Activated CD8-positive, alpha-beta memory T cell treated with anti-CD3 and anti-CD28 coated beads, Interleukin-2, amount 50 U/mL, for 4 hours (primary cell): ENCODE measurements at regions not wholly inside any gene's neighbourhood (a gene's known extent, or its start where the extent isn't known, plus 50 kb on each side); places are given as distances from the start of the nearest gene placed in this dataset.
"Not testable (repeated sequence)": the region's sequence is repeated elsewhere in the genome, so short reads cannot be mapped to it uniquely, and the experiment has no call there.

Experiments used
- DNase-seq: peaks from one replicate; pipeline ENCODE4 v3.0.0-alpha.2; 2020

DNA sequence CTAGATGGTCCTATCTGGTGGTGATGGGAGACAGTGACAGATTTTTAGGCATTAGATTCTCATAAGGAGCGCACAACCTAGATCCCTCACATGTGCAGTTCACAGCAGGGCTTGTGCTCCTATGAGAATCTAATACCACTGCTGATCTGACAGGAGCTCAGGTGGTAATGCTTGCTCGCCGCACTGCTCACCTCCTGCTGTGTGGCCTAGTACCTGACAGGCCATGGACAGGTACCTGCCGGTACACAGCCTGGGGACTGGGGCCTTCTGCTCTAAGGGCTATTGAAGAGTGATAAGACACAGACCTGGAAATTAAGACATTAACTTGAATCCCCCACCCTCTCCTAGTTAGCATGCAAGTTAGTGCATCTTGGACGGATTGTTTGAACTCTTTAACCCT, 64.4 kb downstream of the KLRB1 start:
- DNase-seq, result not testable (repeated sequence)

DNA sequence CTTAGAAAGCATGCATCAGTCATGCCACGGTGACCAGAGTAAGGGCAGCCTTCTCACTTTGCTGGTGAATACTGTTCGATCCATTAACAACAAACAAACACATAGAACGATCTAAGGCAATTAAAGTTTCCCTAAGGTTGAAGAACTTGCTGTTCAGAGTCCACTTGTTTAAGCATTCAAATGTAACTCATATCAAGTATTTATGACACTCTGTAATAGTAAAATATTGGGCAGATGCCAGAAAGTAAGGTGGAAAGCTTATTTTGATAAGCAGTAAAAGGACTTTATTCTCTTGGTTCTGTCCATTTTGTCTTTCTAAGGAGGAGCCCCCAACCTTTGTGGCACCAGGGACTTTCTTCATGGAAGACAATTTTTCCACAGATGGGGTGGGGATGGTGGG, 64.9 kb downstream of the KLRB1 start:
- not testable (repeated sequence) for DNase-seq

DNA sequence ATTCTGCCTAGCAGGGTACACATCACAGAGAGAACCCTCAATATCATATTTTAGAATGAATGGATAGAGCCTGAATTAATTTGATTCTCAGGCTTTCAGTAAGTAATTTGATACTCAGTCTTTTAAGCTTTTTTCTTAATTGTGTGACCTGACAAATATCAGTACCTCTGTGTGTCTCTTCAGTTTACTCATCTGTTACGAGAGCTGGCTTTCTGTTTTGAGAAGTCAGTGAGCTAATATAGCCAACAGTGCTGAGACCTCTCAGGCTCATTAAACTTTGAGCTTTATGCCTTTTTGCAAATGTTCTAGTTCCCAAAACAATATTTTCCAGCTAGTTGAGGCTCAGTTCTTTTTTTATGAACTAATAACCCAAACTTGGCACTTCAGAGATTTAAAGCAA, 91.8 kb downstream of the KLRB1 start:
- DNase-seq, result not testable (repeated sequence)

DNA sequence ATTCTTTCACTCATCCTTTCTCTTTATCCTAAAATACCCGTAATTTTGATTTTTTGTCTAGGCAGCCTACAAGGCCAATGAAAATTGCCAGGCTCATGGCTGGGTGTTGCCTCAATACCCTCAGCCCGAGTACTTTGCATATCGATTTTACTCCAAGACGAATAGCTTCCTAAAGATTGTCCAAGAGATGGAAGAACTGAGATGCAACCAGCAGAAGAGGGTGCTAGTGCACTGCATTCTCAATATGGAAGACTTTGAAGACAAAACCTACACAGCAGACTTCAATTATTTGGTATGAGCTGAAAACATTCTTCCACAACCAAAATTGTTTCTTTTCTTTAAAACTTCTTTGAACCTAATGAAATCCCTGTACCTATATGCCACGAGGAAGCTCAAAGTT, 95.0 kb downstream of the KLRB1 start:
- DNase-seq, result not testable (repeated sequence)

DNA sequence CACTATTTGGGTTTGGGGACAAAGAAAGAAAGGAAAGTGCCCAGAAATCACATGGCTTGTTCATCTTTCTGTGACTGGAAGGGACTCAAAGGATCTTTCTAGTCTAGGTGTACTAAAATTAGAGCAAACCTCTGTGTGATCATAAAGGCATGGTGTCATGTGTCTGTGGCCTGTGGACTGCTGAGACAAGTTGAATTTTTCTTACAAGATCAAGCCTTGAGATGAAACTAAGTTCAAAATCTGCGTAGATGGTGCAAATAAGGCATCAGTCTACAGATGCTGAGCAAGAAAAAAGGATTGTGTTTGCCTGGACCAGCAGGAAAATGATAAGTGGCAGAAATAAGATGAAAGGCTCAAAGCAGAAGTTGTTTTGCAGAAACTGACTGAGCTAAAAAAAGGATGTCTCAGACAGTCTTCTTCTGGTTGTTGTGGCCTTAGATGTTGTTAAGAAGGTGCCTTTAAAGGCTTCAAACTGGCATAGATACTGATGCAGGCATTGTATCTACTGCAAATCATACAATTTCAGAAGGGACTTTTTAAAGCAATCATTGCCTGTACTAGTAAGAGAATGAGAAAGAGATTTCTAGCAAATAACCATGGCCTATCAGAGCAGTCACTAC, 97.2 kb downstream of the KLRB1 start:
- not testable (repeated sequence) for DNase-seq

DNA sequence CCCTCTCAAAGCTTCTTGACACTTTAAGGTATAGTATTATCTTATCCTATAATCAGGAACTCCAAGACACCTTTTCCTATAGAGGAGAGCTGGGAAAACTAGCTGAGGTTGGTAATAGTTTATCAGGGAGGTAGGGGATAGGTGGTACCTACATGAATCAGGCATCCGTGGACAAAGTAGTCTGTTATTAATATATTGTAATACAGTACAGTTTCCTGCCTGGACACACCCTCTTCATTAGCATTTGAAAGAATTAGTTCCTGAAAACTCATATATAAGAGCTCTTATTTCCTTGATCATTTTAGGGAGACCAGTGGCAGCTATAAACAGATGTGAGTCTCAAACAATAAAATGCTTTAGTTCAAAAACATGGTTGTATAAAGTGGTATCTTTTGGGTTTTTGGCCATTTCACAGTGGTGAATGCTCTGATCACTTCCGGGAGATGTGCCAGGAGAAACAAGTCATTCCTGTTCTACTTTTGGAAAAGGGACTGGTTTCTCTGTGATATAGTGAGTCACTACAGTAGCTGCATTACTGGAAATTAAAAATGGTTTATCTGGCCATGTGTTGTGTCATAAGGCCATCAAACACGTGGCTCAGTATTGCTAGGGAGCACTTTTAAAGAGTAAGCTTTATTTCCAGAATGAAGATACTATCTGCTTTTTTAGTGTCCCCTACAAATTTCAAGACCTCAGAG, 98.1 kb downstream of the KLRB1 start:
- DNase-seq, result no peak

DNA sequence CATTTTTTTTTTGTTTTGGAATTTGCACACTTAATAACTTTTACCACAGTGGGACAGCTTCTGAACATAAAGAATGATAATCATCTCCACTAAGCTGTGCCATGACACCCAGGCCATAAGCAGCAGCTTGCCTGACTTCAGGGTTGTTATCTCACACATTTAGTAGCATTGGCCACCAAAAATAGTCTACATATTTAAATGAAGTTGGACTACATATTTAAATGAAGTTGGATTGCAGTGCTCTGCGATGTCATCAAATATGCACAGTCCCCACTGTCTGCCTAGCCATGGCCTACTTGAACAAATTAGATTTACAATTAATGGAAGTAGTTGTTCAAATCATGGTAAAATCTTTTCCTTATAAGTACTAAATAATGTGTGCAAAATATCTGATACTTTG, 101.0 kb downstream of the KLRB1 start:
- DNase-seq, result no peak

DNA sequence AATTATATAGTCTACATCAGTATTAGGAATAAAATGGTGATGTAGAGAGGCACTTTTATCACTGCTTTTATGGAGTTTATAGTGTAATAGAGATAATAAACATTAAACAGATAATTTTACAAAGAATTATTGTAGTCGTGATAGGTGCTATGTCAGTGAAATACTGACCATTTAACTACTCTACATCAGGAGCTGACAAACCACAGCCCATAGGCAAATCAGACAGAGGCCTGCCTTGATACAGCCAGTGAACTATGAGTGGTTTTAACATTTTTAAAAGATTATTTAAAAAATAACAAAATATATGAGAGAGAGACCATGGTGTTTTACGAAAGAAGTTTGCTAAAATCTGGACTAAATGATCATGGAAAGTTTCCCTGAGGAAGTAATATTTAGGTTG, 104.3 kb downstream of the KLRB1 start:
- not testable (repeated sequence) for DNase-seq

DNA sequence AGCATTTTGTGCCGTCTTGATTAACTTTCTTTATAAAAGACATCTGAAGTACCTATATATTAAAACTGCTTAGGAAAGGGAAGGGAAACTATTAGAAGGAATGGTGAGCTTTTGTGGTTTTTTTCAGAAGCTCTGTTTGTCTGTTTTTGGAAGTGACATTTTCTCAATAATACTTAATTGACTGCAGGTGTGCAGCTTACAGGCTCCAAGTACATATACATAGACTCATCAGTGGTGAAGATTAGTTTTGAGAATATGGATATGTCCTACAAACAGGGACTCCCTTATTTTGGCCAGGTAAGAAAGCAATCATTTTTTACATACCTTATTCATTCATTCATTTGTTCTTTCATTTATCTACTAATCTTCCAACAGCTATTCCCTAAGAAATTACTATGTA, 104.9 kb downstream of the KLRB1 start:
- not testable (repeated sequence) for DNase-seq

DNA sequence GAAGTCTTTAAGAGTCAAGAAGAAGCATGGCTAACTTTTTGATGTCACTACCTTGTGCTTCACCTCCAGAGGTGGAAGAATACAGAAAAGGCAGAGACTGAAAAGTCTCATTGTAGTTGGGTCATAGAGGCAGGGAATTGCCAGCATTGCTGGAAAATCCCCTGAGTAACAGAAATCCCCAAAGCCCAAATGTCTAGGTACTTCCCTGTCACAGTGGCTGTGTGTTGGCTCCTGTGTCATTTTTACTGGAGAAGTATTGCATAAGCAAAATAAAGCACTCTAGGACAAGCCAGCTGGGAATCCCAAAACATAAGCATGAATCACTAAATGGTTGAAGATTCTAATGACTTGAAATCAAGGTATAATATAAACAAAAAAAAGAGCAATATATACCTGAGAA, 114.4 kb downstream of the KLRB1 start:
- not testable (repeated sequence) for DNase-seq

DNA sequence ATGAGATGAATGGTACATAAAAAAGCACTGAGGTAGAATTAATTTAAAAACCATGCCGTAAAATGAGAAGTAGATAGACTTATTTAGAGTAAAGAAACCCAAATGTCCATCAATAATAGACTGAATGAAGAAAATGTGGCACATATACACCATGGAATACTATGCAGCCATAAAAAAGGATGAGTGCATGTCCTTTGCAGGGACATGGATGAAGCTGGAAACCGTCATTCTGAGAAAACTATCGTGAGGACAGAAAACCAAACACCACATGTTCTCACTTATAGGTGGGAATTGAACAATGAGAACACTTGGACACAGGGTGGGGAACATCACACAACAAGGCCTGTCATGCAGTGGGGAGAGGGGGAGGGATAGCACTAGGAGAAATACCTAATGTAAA, 126.4 kb downstream of the KLRB1 start:
- DNase-seq, result not testable (repeated sequence)

DNA sequence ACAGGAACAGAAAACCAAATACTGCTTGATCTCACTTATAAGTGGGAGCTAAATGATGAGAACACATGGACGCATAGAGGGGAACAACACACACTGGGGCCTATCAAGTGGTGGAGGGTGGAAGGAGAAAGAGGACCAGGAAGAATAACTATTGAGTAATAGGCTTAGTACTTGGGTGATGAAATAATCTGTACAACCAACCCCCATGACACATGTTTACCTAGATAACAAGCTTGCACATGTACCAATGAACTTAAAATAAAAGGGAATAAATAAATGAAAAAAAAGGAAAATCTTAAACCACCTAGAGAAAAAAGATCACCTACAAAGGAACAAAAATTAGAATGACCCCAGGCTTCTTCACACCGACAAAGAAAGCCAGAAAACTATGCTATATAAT, 133.5 kb downstream of the KLRB1 start:
- DNase-seq, result not testable (repeated sequence)

DNA sequence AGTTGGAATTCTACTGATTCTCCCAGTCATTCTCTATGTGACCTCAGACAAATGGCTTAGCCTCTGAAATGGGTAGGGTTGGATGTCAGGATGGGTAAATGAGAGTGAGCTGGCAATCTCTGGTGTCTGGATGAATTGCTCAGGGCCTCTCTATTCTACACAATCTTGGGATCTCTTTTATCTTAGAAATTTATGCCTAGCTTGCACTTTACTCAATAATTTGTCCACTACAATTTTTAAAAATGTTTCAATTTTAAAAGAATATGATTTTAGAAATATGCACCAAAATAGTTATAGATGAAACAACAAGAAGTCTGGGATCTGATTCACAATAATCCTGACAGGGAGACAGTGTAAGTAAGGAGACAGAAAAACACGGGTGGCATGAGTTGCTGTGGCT, 134.1 kb downstream of the KLRB1 start:
- not testable (repeated sequence) for DNase-seq

DNA sequence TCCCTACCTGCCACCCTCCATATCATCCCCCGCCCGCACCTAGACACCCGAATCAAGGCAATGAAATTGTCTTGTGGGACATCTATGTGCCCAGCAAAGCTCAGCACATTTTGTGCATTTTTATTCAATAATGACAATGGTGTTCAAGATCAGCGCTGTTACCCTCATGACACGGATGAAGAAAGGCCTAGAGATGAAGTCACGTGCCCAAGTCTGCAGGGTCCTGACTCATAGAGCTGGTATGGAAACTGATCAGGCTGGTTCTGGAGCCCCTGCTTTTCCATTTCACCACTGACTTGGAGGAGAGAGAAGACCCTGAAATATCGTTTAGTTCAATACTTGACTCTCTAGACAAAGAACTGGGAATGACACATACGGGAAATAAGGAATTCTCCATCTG, 136.2 kb downstream of the KLRB1 start:
- DNase-seq, result not testable (repeated sequence)

DNA sequence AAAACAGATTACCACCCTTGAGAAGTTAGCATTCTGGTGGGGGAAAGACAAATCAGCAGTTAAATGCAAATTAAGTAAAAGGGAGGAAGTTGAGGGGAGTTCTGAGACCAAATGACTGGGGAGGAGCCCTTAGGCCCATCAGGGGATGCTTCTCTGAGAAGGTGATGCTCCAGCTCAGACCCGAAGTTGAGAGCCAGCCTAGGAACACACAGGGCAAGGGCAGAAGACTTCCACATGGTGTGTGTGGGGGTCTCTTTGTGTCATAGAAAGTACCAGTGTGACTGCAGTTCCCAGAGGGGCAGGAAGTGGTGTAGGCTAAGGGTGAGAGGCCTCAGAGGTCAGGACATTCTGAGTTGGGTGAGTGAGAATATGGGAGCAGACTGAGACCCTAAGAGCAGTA, 137.3 kb downstream of the KLRB1 start:
- not testable (repeated sequence) for DNase-seq

DNA sequence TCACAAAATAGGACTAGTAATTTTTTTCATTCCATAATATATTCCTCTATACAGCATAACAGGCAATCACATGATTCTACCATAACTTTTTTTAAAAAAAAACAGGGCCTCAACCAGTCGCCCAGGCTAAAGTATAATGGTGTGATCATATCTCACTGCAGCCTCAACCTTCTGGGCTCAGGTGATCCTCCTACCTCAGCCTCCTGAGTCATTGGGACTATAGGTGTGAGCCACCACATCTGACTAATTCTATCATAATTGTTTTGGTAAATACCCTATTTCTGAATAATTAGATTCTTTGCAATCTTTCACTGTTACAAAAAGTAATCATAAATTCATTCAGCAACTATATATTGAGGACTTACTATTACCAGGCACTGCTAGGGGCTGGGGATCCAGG, 137.8 kb downstream of the KLRB1 start:
- DNase-seq, result not testable (repeated sequence)

DNA sequence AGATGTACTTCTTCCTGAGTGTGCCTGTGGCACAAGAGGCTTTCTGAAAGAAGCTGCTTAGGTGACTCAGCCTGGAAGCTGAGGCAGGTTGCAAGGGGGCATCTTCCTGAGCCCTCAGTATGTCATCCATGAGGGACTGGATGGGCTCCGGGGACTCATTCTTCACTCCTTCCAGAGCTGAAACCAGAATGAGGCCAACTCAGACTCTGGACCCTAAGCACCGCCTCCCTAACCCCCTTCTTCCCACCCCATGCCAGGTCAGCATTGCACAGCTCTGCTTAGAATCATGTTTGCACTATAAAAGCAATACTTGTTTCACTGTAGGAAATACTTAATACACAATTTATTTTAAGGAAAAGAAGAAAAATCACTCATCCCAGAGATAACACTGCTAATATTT, 138.3 kb downstream of the KLRB1 start:
- not testable (repeated sequence) for DNase-seq

DNA sequence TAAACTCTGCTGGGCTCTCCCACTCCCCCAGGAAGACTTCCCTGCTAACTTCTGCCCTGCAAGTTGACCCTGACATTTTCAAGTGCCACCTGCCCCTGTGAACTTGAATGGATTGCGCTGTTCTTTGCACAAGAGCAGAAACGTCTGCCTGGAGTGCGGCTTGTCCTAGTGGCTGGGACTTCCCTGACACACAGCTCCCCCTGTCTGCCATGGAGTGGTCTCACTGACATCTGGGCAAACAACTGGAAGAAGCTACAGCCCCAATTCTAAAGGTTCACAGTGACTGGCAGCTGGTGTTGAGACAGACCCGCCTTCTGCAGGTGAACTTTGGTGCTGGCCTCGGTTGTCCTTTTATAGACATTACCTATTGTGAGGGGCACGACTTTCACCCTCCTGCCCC, 138.7 kb downstream of the KLRB1 start:
- DNase-seq, result peak; percentile 26

DNA sequence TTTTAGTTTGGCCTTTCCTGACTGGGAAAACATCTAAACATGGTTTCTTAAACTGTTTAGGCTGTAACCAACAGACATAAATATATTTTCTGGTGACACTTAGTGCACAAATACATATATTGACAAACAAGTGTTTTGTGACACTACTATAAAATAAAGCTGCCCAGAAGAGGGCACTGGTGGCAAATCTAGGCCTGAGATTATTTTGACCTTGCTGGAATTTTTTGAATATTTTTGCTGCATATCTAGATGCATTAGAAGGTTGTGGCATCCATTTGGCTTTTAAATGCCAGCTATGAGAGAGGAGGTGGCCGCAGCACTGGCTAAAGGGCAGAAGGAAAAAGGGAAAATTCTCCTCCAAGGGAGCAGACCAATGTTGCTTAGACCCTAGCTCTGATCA, 139.6 kb downstream of the KLRB1 start:
- DNase-seq, result not testable (repeated sequence)

DNA sequence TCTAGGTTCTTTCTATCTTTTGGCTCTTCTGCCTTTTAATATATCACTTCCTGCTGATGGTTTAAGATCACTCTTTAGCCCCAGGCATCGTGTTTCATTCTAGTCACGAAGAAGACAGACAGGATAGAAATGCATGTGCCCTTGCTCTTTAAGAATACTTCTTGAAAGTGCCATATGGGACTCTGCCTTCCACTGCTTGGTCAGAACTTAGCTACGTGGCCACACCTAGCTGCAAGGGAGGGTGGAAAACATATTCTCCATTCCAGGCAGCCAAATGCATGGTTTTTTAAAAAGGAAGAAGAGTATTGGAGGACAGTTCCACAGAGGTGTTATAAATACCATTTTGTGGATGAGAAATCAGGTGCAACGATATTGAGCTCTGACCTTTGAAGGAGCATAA, 143.3 kb downstream of the KLRB1 start:
- DNase-seq, result no peak

DNA sequence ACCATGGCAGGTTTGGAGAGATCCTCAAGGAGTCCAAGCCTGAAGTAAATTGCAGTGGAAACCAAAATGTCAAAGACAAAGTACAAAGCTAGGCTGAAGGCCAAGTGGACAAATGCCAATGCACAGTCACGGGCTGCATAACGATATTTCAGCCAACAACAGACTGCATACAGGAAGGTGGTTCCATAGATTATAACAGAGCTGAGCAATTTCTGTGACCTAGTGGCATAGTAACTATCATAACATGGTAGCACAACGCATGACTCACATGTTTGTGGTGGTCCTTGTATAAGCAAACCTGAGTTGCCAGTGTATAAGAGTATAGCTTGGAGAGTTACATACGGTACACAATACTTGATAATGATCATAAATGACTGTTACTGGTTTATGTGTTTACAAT, 152.2 kb downstream of the KLRB1 start:
- not testable (repeated sequence) for DNase-seq

DNA sequence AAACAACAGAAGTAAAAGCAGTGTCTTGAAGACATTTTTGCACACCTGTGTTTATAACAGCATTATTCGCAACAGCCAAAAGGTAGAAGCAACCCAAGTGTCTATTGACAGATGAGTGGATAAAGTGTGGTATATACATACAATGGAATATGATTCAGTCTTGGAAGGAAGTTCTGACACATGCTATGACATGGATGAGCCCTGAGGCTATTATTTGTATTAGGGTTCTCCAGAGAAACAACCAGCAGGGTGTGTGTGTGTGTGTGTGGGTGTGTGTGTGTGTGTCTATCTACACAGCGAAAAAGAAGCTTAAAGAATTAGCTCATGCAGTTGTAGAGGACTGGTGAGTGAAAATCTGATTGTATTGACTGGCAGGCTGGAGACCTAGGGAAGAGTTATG, 153.7 kb downstream of the KLRB1 start:
- DNase-seq, result not testable (repeated sequence)

DNA sequence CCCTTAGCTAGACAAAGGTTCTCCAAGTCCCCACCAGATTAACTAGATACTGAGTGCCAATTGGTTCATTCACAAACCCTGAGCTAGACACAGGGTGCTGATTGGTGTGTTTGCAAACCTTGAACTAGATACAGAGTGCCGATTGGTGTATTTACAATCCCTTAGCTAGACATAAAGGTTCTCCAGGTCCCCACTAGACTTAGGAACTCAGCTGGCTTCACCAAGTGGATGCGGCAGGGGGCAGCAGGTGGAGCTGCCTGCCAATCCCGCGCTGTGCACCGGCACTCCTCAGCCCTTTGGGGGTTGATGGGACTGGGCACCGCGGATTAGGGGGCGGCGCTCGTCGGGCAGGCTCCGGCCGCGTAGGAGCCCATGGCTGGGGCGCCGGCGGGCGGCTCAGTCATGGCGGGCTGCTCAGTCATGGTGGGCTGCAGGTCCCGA, 157.6 kb downstream of the KLRB1 start:
- peak; percentile 32 for DNase-seq

DNA sequence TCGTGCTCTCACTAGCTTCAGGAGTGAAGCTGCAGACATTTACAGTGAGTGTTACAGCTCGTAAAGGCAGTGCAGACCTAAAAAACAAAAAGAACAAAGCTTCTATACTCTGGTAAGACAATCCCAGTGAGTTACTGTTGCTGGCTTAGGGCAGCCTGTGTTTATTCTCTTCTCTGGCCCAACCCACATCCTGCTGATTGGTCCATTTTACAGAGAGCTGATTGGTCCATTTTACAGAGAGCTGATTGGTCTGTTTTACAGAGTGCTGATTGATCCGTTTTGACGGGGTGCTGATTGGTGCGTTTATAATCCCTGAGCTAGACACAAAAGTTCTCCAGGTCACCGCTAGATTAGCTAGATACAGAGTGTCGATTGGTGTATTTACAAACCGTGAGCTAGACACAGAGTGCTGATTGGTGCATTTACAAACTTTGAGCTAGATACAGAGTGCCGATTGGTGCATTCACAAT, 158.0 kb downstream of the KLRB1 start:
- not testable (repeated sequence) for DNase-seq

DNA sequence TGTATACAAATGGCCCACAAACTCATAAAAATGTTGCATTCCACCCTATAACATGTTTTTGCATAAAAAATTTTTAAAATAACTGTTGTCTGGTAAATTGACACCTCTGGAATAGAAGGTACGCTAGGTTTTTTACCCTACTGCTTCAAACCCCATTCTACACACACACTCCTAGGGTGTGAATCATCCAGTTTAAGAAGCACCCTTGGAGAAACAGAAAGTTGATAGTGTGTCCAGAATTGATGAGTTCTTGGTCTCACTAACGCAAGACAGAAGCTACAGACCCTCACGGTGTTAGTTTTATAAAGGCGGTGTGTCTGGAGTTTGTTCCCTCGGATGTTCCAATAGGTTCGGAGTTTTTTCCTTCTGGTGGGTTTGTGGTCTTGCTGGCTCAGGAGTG, 158.5 kb downstream of the KLRB1 start:
- no peak for DNase-seq
